GM12878 (cell line): ENCODE measurements at regions not wholly inside any gene's neighbourhood (a gene's known extent, or its start where the extent isn't known, plus 50 kb on each side); places are given as distances from the start of the nearest gene placed in this dataset.

ENCODE experiments used
- ATAC-seq: fragments of 200-7000 bp; cut with Tn5 transposase; 3 replicates; pipeline ENCODE4 v1.9.1; 2020; ENCODE audit warnings: mild to moderate bottlenecking, moderate library complexity
- BruUV-seq: library from RNA; stranded (reverse); fragments of 400-500 nt; replicated peaks from 2 replicates; lab custom pipeline; 2021; lab: Mats Ljungman, UMichigan
- CTCF ChIA-PET: fragments of 300-600 bp; sonication (Branson Sonifier 250); formaldehyde crosslinking; extraction: SDS; loops from one replicate; lab custom pipeline; 2021; ENCODE audit warnings: inconsistent platforms; lab: Yijun Ruan, JAX
- POLR2A ChIA-PET: fragments of 350-600 bp; formaldehyde crosslinking; extraction: SDS; loops from one replicate; lab custom pipeline; 2021; ENCODE audit warnings: inconsistent platforms; lab: Charles Lee
- RAD21 ChIA-PET: fragments of 300-600 bp; sonication (Branson Sonifier 250); formaldehyde crosslinking; loops from one replicate; lab custom pipeline; 2023; ENCODE audit warnings: antibody characterized with exemption; ENCODE audit not compliant: unreplicated experiment; lab: Charles Lee
- SMC1A ChIA-PET: fragments of 300-600 bp; sonication (Branson Sonifier 250); formaldehyde crosslinking; loops from one replicate; lab custom pipeline; 2023; ENCODE audit not compliant: unreplicated experiment, uncharacterized antibody; lab: Charles Lee
- DNase-seq: peaks from one replicate; pipeline ENCODE4 v3.0.0-alpha.2; 2011; ENCODE audit warnings: low read depth, low spot score
- FAIRE-seq: peaks from 3 replicates; lab custom pipeline; 2011; peaks lifted over from hg19 to GRCh38; lab: Jason Lieb, UNC
- H2AFZ ChIP-seq: 2 replicates; pipeline ENCODE4 v1.6.0; 2011; ENCODE audit warnings: low read depth, low read length, control low read depth; ENCODE audit not compliant: control insufficient read depth
- H3K27ac ChIP-seq: 2 replicates; pipeline ENCODE4 v1.5.1; 2011; ENCODE audit warnings: control low read depth; ENCODE audit not compliant: control insufficient read depth, insufficient read depth
- H3K27me3 ChIP-seq, 2 experiments: replicated peaks in 1 of 2; 2 replicates each; pipeline versions ENCODE4 v1.6.0 to v1.6.1; 2011; ENCODE audit warnings: low read length in 1 of 2; ENCODE audit not compliant: control insufficient read depth in 2 of 2, insufficient read depth in 2 of 2
- H3K36me3 ChIP-seq, 2 experiments: 2 replicates each; pipeline ENCODE4 v1.5.1; 2011; ENCODE audit warnings: low read length in 1 of 2; ENCODE audit not compliant: control insufficient read depth in 2 of 2, insufficient read depth in 2 of 2
- H3K4me1 ChIP-seq: 2 replicates; pipeline ENCODE4 v1.6.1; 2011; ENCODE audit warnings: mild to moderate bottlenecking, low read length, moderate library complexity, mixed read lengths; ENCODE audit not compliant: control insufficient read depth, insufficient read depth
- H3K4me2 ChIP-seq: 2 replicates; pipeline ENCODE4 v1.6.0; 2011; ENCODE audit warnings: control low read depth; ENCODE audit not compliant: control insufficient read depth, insufficient read depth
- H3K4me3 ChIP-seq: fragments of 200-600 bp; sonication (generic); 2 replicates; pipeline ENCODE4 v1.5.1; 2016
- H3K79me2 ChIP-seq: 2 replicates; pipeline ENCODE4 v1.6.0; 2011; ENCODE audit warnings: low read length; ENCODE audit not compliant: control insufficient read depth, insufficient read depth
- H3K9ac ChIP-seq: 2 replicates; pipeline ENCODE4 v1.8.0; 2011; ENCODE audit warnings: low read length, control low read depth, mixed read lengths; ENCODE audit not compliant: control insufficient read depth, insufficient read depth
- H3K9me3 ChIP-seq: replicated peaks from 3 replicates; pipeline ENCODE4 v1.5.1; 2011; ENCODE audit warnings: mild to moderate bottlenecking, low read length; ENCODE audit not compliant: control insufficient read depth, insufficient read depth
- H4K20me1 ChIP-seq: 2 replicates; pipeline ENCODE4 v1.6.0; 2011; ENCODE audit not compliant: control insufficient read depth, insufficient read depth
- CBFB ChIP-seq: IDR thresholded peaks from 2 replicates; pipeline ENCODE4 v1.6.1; 2016; ENCODE audit warnings: antibody characterized with exemption, low read depth
- CHD2 ChIP-seq: IDR thresholded peaks from 2 replicates; pipeline ENCODE4 v1.6.1; 2011; ENCODE audit warnings: low read depth, low read length, improper control_type of control experiment, borderline replicate concordance
- CREM ChIP-seq: IDR thresholded peaks from 2 replicates; pipeline ENCODE4 v1.6.1; 2014; ENCODE audit warnings: antibody characterized with exemption, low read depth
- EED ChIP-seq: sonication (generic); IDR thresholded peaks from 2 replicates; pipeline ENCODE4 v1.6.1; 2016; ENCODE audit warnings: antibody characterized with exemption, low read depth
- EGR1 ChIP-seq, 2 experiments: IDR thresholded peaks; 1 replicate in 1 of 2; 2 replicates in 1 of 2; pipeline ENCODE4 v1.6.1; 2011 to 2012; ENCODE audit warnings: low read depth in 2 of 2, low read length in 2 of 2, borderline replicate concordance in 1 of 2, mild to moderate bottlenecking in 1 of 2, moderate library complexity in 1 of 2
- GABPA ChIP-seq: IDR thresholded peaks from 2 replicates; pipeline ENCODE4 v1.6.1; 2014; ENCODE audit warnings: antibody characterized with exemption, low read depth, mild to moderate bottlenecking, inconsistent platforms
- JUNB ChIP-seq: IDR thresholded peaks from 2 replicates; pipeline ENCODE4 v1.6.1; 2016; ENCODE audit warnings: antibody characterized with exemption, mild to moderate bottlenecking
- MYB ChIP-seq: fragments of 150-350 bp; IDR thresholded peaks from 2 replicates; pipeline ENCODE4 v1.6.1; 2014; ENCODE audit warnings: mild to moderate bottlenecking, low read depth, low read length, borderline replicate concordance
- NRF1 ChIP-seq: conservative IDR thresholded peaks from 2 replicates; pipeline ENCODE4 v1.6.1; 2011; ENCODE audit warnings: mild to moderate bottlenecking, low read depth, low read length, improper control_type of control experiment
- RUNX3 ChIP-seq: IDR thresholded peaks from 2 replicates; pipeline ENCODE4 v1.6.1; 2012; ENCODE audit warnings: low read length, inconsistent platforms
- SUPT20H ChIP-seq: IDR thresholded peaks from 2 replicates; pipeline ENCODE4 v1.6.1; 2011; ENCODE audit warnings: low read depth, mild to moderate bottlenecking, low read length, moderate library complexity, borderline replicate concordance; ENCODE audit not compliant: control insufficient read depth
- WGBS: methylation state at CpG from one replicate; pipeline ENCODE4 v1.1.6; 2016; ENCODE audit warnings: low lambda C conversion rate; ENCODE audit not compliant: insufficient replicate concordance, insufficient coverage; ENCODE audit errors: missing lambda C conversion rate; 5-methylcytosine and 5-hydroxymethylcytosine counted together
- in situ Hi-C: fragments of 300-500 bp; cut with MboI; formaldehyde crosslinking; loops from 9 replicates; pipeline ENCODE4 v1.14.3; 2018; ENCODE audit warnings: mixed read lengths
- intact Hi-C: fragments of 100-400 bp; cut with micrococcal nuclease; formaldehyde crosslinking; loops from one replicate; pipeline ENCODE4 v1.14.2; 2022; ENCODE audit not compliant: unreplicated experiment
- TF ChIP-seq, protein P1 (sequence below): IDR thresholded peaks from 2 replicates; pipeline ENCODE4 v1.6.1; 2012; ENCODE audit warnings: low read depth, low read length, improper control_type of control experiment
- TF ChIP-seq, protein P2 (sequence below): fragments of 450-650 bp; IDR thresholded peaks from 2 replicates; pipeline ENCODE4 v1.6.1; 2017; ENCODE audit warnings: mild to moderate bottlenecking, moderate library complexity
- TF ChIP-seq, protein P3 (sequence below): fragments of 450-650 bp; IDR thresholded peaks from 2 replicates; pipeline ENCODE4 v1.6.1; 2017; ENCODE audit warnings: low read depth, mild to moderate bottlenecking, moderate library complexity
- TF ChIP-seq, protein P4 (sequence below): fragments of 450-650 bp; formaldehyde crosslinking; IDR thresholded peaks from 2 replicates; pipeline ENCODE4 v1.4.0; 2020; ENCODE audit warnings: mild to moderate bottlenecking, moderate library complexity

DNA sequence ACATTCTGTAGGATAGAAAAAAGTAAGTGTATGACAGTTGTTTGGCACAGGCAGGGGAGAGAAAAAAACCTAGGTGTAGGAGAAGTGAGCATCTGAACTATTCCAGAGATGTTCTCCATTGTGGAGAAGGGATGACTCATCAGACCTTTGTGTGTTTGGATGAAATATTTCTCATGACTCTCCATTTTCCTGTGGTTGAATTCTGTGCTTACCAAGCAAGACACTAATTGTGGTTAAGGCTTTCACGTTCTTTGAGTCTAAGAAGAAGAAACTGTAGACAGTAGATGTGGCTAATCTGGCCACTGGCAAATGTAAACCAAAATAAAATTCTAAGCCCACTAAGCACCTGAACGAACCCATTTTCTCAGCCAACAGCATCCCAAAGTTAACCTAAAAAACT, 107.9 kb upstream of the GZMB start:
- ChIA-PET SMC1A (interaction anchor here (0.8 kb wide), 1 partner anchor 154 kb away, joined by 3 read pairs; no protein-coding TSS in a partner anchor), POLR2A (no interaction called here), RAD21 (no interaction called here), CTCF (interaction anchor here (0.7 kb wide), 1 partner anchor 31 kb away, joined by 4 read pairs; no protein-coding TSS in a partner anchor)
- Histone ChIP-seq H3K36me3 (no peaks in the 10 kb centered on the region), H3K4me2 (no peak overlapping the region), H3K4me1 (no peaks in the 10 kb centered on the region), H2AFZ (no peak overlapping the region), H4K20me1 (no peaks in the 10 kb centered on the region), H3K27me3 (no peaks in the 10 kb centered on the region; a peak in 1 of 4 replicates), H3K9me3 (no peaks in the 10 kb centered on the region; the same call in 2 of the 3 replicates), H3K27ac (no peak overlapping the region), H3K79me2 (no peaks in the 10 kb centered on the region), H3K9ac (no peak overlapping the region), H3K4me3 (no peak overlapping the region)
- ATAC-seq (no peak), DNase-seq (no peak), FAIRE-seq (no peak)
- intact Hi-C loops = no loop called here
- 0% methylated on average over 2 of the region's 2 CpGs for WGBS
- in situ Hi-C loops = loop anchor here (25.0 kb wide), 1 partner anchor 670 kb away; no protein-coding TSS in a partner anchor
- no TSS peak for BruUV-seq
- TF ChIP-seq, protein P1, sequence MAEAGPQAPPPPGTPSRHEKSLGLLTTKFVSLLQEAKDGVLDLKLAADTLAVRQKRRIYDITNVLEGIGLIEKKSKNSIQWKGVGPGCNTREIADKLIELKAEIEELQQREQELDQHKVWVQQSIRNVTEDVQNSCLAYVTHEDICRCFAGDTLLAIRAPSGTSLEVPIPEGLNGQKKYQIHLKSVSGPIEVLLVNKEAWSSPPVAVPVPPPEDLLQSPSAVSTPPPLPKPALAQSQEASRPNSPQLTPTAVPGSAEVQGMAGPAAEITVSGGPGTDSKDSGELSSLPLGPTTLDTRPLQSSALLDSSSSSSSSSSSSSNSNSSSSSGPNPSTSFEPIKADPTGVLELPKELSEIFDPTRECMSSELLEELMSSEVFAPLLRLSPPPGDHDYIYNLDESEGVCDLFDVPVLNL = no peak
- TF ChIP-seq GABPA (no peak), NRF1 (no peak), JUNB (no peak), CREM (no peak), SUPT20H (no peak), MYB (no peak), EGR1 (IDR thresholded peaks at IDR 0.05; ENCODE audit: borderline replicate concordance in 1 of 2, low read depth in 2 of 2, low read length in 2 of 2) (no peak), EED (no peak), CHD2 (no peak), CBFB (no peak), RUNX3 (no peak)
- TF ChIP-seq, protein P2, sequence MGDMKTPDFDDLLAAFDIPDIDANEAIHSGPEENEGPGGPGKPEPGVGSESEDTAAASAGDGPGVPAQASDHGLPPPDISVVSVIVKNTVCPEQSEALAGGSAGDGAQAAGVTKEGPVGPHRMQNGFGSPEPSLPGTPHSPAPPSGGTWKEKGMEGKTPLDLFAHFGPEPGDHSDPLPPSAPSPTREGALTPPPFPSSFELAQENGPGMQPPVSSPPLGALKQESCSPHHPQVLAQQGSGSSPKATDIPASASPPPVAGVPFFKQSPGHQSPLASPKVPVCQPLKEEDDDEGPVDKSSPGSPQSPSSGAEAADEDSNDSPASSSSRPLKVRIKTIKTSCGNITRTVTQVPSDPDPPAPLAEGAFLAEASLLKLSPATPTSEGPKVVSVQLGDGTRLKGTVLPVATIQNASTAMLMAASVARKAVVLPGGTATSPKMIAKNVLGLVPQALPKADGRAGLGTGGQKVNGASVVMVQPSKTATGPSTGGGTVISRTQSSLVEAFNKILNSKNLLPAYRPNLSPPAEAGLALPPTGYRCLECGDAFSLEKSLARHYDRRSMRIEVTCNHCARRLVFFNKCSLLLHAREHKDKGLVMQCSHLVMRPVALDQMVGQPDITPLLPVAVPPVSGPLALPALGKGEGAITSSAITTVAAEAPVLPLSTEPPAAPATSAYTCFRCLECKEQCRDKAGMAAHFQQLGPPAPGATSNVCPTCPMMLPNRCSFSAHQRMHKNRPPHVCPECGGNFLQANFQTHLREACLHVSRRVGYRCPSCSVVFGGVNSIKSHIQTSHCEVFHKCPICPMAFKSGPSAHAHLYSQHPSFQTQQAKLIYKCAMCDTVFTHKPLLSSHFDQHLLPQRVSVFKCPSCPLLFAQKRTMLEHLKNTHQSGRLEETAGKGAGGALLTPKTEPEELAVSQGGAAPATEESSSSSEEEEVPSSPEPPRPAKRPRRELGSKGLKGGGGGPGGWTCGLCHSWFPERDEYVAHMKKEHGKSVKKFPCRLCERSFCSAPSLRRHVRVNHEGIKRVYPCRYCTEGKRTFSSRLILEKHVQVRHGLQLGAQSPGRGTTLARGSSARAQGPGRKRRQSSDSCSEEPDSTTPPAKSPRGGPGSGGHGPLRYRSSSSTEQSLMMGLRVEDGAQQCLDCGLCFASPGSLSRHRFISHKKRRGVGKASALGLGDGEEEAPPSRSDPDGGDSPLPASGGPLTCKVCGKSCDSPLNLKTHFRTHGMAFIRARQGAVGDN = no peak
- TF ChIP-seq, protein P3, sequence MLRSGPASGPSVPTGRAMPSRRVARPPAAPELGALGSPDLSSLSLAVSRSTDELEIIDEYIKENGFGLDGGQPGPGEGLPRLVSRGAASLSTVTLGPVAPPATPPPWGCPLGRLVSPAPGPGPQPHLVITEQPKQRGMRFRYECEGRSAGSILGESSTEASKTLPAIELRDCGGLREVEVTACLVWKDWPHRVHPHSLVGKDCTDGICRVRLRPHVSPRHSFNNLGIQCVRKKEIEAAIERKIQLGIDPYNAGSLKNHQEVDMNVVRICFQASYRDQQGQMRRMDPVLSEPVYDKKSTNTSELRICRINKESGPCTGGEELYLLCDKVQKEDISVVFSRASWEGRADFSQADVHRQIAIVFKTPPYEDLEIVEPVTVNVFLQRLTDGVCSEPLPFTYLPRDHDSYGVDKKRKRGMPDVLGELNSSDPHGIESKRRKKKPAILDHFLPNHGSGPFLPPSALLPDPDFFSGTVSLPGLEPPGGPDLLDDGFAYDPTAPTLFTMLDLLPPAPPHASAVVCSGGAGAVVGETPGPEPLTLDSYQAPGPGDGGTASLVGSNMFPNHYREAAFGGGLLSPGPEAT = no peak
- TF ChIP-seq, protein P4, sequence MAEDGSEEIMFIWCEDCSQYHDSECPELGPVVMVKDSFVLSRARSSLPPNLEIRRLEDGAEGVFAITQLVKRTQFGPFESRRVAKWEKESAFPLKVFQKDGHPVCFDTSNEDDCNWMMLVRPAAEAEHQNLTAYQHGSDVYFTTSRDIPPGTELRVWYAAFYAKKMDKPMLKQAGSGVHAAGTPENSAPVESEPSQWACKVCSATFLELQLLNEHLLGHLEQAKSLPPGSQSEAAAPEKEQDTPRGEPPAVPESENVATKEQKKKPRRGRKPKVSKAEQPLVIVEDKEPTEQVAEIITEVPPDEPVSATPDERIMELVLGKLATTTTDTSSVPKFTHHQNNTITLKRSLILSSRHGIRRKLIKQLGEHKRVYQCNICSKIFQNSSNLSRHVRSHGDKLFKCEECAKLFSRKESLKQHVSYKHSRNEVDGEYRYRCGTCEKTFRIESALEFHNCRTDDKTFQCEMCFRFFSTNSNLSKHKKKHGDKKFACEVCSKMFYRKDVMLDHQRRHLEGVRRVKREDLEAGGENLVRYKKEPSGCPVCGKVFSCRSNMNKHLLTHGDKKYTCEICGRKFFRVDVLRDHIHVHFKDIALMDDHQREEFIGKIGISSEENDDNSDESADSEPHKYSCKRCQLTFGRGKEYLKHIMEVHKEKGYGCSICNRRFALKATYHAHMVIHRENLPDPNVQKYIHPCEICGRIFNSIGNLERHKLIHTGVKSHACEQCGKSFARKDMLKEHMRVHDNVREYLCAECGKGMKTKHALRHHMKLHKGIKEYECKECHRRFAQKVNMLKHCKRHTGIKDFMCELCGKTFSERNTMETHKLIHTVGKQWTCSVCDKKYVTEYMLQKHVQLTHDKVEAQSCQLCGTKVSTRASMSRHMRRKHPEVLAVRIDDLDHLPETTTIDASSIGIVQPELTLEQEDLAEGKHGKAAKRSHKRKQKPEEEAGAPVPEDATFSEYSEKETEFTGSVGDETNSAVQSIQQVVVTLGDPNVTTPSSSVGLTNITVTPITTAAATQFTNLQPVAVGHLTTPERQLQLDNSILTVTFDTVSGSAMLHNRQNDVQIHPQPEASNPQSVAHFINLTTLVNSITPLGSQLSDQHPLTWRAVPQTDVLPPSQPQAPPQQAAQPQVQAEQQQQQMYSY (CRISPR knock-in tag) = no peak
